ENCODE measurements at regions not wholly inside any gene's neighbourhood (a gene's known extent, or its start where the extent isn't known, plus 50 kb on each side); places are given as distances from the start of the nearest gene placed in this dataset.

GRCh38 chr20:22289442-22289841 lies 294.9 kb downstream of the FOXA2 start:
- DNase-seq (ENCODE audit: low read depth, low spot score) (no peak), FAIRE-seq (no peak)
- H3K4me2 ChIP-seq (ENCODE audit: control insufficient read depth, extremely low read depth, insufficient read depth, low read depth, low read length) = peak overlapping the region; percentile 65
- H2AFZ ChIP-seq (ENCODE audit: control insufficient read depth, low read length) = no peak overlapping the region
- H3K79me2 ChIP-seq (ENCODE audit: control insufficient read depth, insufficient read depth, low read length) = no peaks in the 10 kb centered on the region
- no peak overlapping the region for H3K4me3 ChIP-seq (ENCODE audit: control insufficient read depth in 2 of 3, extremely low read depth in 1 of 3, insufficient read depth in 2 of 3, low read depth in 1 of 3, low read length in 3 of 3)
- H3K4me1 ChIP-seq (ENCODE audit: control insufficient read depth, extremely low read depth, insufficient read depth, low read length) = peaks cover 19% of the 10 kb centered on the region
- peak overlapping the region; percentile 56 for H3K27ac ChIP-seq (ENCODE audit: control insufficient read depth, insufficient read depth, low read length)
- no peaks in the 10 kb centered on the region for H4K20me1 ChIP-seq (ENCODE audit: control insufficient read depth, extremely low read depth, insufficient read depth, low read length)
- no peaks in the 10 kb centered on the region for H3K9me3 ChIP-seq (ENCODE audit: control insufficient read depth, low read depth, low read length)
- H3K27me3 ChIP-seq (ENCODE audit: control insufficient read depth, extremely low read depth, insufficient read depth, low read length) = no peaks in the 10 kb centered on the region
- TF ChIP-seq, protein P1, sequence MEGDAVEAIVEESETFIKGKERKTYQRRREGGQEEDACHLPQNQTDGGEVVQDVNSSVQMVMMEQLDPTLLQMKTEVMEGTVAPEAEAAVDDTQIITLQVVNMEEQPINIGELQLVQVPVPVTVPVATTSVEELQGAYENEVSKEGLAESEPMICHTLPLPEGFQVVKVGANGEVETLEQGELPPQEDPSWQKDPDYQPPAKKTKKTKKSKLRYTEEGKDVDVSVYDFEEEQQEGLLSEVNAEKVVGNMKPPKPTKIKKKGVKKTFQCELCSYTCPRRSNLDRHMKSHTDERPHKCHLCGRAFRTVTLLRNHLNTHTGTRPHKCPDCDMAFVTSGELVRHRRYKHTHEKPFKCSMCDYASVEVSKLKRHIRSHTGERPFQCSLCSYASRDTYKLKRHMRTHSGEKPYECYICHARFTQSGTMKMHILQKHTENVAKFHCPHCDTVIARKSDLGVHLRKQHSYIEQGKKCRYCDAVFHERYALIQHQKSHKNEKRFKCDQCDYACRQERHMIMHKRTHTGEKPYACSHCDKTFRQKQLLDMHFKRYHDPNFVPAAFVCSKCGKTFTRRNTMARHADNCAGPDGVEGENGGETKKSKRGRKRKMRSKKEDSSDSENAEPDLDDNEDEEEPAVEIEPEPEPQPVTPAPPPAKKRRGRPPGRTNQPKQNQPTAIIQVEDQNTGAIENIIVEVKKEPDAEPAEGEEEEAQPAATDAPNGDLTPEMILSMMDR (optimal IDR thresholded peaks at IDR 0.05 in 1 of 3, IDR thresholded peaks at IDR 0.05 in 1 of 3, conservative IDR thresholded peaks at IDR 0.05 in 1 of 3; ENCODE audit: extremely low read depth in 1 of 3, insufficient read depth in 2 of 3, low read length in 3 of 3) = no peak
- no peak for TF ChIP-seq EZH2 (IDR thresholded peaks at IDR 0.05; ENCODE audit: low read length)
- no peaks in the 10 kb centered on the region for H3K9me1 ChIP-seq (ENCODE audit: control insufficient read depth, extremely low read depth, insufficient read depth, low read length)
- H3K9ac ChIP-seq (ENCODE audit: control insufficient read depth, extremely low read depth, insufficient read depth, low read length) = peak overlapping the region; percentile 28
- dilution Hi-C loops (cut with MboI; ENCODE audit: extremely low pct_ligation_motif_present, low sequenced_read_pairs) = no loop called here
- no peaks in the 10 kb centered on the region for H3K36me3 ChIP-seq (ENCODE audit: control insufficient read depth in 2 of 2, extremely low read depth in 1 of 2, insufficient read depth in 2 of 2, low read length in 2 of 2)

DNA sequence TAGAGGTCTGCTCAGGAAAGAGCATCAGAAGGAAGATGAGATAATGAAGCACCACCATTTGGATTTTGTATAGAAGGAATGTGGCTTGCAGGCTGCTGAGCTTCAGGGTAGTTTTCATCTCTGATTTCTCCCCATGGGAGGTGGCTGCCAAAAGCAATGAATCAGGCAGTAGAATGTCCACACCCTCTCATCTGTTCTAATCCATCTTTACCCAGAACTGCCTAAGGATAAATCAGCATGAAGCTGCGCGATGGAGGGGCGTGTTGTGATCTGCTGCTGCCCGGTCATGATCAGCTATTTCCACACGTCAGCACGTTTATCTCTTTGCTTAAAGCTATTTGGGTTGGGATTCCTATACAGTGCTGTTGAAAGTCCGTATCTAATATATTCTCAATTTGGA lies 295.4 kb downstream of the FOXA2 start:
- Histone ChIP-seq H3K36me3 (ENCODE audit: control insufficient read depth in 2 of 2, extremely low read depth in 1 of 2, insufficient read depth in 2 of 2, low read length in 2 of 2) (no peaks in the 10 kb centered on the region), H3K9me3 (ENCODE audit: control insufficient read depth, low read depth, low read length) (no peaks in the 10 kb centered on the region), H3K27ac (ENCODE audit: control insufficient read depth, insufficient read depth, low read length) (peak overlapping the region; percentile 56), H2AFZ (ENCODE audit: control insufficient read depth, low read length) (no peak overlapping the region), H3K4me3 (ENCODE audit: control insufficient read depth in 2 of 3, extremely low read depth in 1 of 3, insufficient read depth in 2 of 3, low read depth in 1 of 3, low read length in 3 of 3) (no peak overlapping the region), H3K9me1 (ENCODE audit: control insufficient read depth, extremely low read depth, insufficient read depth, low read length) (no peaks in the 10 kb centered on the region), H3K79me2 (ENCODE audit: control insufficient read depth, insufficient read depth, low read length) (no peaks in the 10 kb centered on the region), H3K4me2 (ENCODE audit: control insufficient read depth, extremely low read depth, insufficient read depth, low read depth, low read length) (peak overlapping the region; percentile 65), H3K9ac (ENCODE audit: control insufficient read depth, extremely low read depth, insufficient read depth, low read length) (peak overlapping the region; percentile 28), H4K20me1 (ENCODE audit: control insufficient read depth, extremely low read depth, insufficient read depth, low read length) (no peaks in the 10 kb centered on the region), H3K27me3 (ENCODE audit: control insufficient read depth, extremely low read depth, insufficient read depth, low read length) (no peaks in the 10 kb centered on the region), H3K4me1 (ENCODE audit: control insufficient read depth, extremely low read depth, insufficient read depth, low read length) (peaks cover 19% of the 10 kb centered on the region)
- DNase-seq (ENCODE audit: low read depth, low spot score) = peak; percentile 54
- dilution Hi-C loops (cut with MboI; ENCODE audit: extremely low pct_ligation_motif_present, low sequenced_read_pairs) = no loop called here
- TF ChIP-seq, protein P1 (optimal IDR thresholded peaks at IDR 0.05 in 1 of 3, IDR thresholded peaks at IDR 0.05 in 1 of 3, conservative IDR thresholded peaks at IDR 0.05 in 1 of 3; ENCODE audit: extremely low read depth in 1 of 3, insufficient read depth in 2 of 3, low read length in 3 of 3) = no peak
- FAIRE-seq = peak; percentile 98
